ENCODE measurements at regions not wholly inside any gene's neighbourhood (a gene's known extent, or its start where the extent isn't known, plus 50 kb on each side); places are given as distances from the start of the nearest gene placed in this dataset.

DNA sequence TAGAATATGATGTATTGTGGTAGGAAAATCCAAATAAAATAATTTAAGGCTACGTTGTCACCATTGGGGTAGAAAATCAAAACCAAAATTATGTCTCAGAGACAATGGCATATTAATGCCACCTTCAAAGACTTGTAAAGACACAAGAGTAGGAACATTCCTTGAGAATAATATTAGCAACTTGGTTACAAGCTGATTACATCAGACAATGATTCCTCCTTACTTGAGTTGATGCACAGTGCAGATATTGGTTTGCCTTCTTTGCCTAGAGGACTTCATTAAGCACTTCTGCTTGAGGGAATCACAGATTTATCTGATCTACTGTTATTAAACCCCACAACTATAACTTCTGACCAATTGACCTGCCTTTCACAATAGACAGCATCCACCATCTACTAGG lies 500.2 kb downstream of the CDH9 start (continued):
- TF ChIP-seq NRF1 (conservative IDR thresholded peaks at IDR 0.05; ENCODE audit: low read depth, low read length), result no peak
- no peak for TF ChIP-seq ESRRA (IDR thresholded peaks at IDR 0.05; ENCODE audit: low read length)
- no peak for TF ChIP-seq SMC3 (IDR thresholded peaks at IDR 0.05; ENCODE audit: borderline replicate concordance, low read length)
- TF ChIP-seq EP300 (IDR thresholded peaks at IDR 0.05; ENCODE audit: borderline replicate concordance in 1 of 2, control insufficient read depth in 1 of 2, low read depth in 2 of 2, low read length in 2 of 2), result no peak
- TF ChIP-seq, protein P1, sequence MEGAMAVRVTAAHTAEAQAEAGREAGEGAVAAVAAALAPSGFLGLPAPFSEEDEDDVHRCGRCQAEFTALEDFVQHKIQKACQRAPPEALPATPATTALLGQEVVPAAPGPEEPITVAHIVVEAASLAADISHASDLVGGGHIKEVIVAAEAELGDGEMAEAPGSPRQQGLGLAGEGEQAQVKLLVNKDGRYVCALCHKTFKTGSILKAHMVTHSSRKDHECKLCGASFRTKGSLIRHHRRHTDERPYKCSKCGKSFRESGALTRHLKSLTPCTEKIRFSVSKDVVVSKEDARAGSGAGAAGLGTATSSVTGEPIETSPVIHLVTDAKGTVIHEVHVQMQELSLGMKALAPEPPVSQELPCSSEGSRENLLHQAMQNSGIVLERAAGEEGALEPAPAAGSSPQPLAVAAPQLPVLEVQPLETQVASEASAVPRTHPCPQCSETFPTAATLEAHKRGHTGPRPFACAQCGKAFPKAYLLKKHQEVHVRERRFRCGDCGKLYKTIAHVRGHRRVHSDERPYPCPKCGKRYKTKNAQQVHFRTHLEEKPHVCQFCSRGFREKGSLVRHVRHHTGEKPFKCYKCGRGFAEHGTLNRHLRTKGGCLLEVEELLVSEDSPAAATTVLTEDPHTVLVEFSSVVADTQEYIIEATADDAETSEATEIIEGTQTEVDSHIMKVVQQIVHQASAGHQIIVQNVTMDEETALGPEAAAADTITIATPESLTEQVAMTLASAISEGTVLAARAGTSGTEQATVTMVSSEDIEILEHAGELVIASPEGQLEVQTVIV (IDR thresholded peaks at IDR 0.05; ENCODE audit: borderline replicate concordance, partially characterized antibody), result no peak
- TF ChIP-seq, protein P2, sequence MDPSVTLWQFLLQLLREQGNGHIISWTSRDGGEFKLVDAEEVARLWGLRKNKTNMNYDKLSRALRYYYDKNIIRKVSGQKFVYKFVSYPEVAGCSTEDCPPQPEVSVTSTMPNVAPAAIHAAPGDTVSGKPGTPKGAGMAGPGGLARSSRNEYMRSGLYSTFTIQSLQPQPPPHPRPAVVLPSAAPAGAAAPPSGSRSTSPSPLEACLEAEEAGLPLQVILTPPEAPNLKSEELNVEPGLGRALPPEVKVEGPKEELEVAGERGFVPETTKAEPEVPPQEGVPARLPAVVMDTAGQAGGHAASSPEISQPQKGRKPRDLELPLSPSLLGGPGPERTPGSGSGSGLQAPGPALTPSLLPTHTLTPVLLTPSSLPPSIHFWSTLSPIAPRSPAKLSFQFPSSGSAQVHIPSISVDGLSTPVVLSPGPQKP (IDR thresholded peaks at IDR 0.05; ENCODE audit: low read depth, low read length), result no peak
- TF ChIP-seq SREBF1 (IDR thresholded peaks at IDR 0.05; ENCODE audit: low read length), result no peak
- no peak for TF ChIP-seq IKZF2 (IDR thresholded peaks at IDR 0.05)
- no peak for TF ChIP-seq RCOR1 (conservative IDR thresholded peaks at IDR 0.05; ENCODE audit: low read depth, low read length)
- TF ChIP-seq, protein P3, sequence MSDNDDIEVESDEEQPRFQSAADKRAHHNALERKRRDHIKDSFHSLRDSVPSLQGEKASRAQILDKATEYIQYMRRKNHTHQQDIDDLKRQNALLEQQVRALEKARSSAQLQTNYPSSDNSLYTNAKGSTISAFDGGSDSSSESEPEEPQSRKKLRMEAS (IDR thresholded peaks at IDR 0.05; ENCODE audit: low read depth, low read length), result no peak

DNA sequence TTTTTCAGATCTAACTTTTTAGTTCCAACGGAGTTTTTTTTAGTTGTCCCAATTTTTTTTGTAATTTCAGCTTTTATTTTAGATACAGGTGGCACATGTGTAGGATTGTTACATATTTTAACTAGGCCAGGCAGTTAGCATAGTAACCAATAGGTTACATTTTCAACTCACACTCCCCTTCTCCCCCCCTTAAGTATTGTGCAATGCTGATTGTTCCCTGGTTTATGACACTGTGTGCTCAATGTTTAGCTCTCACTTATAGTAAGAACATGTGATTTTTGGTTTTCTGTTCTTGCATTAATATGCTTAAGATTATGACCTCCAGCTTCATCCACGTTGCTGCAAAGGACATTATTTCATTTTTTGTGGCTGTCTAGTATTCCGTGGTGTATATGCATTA lies 503.2 kb downstream of the CDH9 start:
- POLR2A ChIA-PET, result no interaction called here
- no TSS peak for BruUV-seq (replicated peaks)
- TF ChIP-seq, protein P4, sequence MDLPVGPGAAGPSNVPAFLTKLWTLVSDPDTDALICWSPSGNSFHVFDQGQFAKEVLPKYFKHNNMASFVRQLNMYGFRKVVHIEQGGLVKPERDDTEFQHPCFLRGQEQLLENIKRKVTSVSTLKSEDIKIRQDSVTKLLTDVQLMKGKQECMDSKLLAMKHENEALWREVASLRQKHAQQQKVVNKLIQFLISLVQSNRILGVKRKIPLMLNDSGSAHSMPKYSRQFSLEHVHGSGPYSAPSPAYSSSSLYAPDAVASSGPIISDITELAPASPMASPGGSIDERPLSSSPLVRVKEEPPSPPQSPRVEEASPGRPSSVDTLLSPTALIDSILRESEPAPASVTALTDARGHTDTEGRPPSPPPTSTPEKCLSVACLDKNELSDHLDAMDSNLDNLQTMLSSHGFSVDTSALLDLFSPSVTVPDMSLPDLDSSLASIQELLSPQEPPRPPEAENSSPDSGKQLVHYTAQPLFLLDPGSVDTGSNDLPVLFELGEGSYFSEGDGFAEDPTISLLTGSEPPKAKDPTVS (IDR thresholded peaks at IDR 0.05; ENCODE audit: low read depth, low read length), result no peak
- TF ChIP-seq, protein P5, sequence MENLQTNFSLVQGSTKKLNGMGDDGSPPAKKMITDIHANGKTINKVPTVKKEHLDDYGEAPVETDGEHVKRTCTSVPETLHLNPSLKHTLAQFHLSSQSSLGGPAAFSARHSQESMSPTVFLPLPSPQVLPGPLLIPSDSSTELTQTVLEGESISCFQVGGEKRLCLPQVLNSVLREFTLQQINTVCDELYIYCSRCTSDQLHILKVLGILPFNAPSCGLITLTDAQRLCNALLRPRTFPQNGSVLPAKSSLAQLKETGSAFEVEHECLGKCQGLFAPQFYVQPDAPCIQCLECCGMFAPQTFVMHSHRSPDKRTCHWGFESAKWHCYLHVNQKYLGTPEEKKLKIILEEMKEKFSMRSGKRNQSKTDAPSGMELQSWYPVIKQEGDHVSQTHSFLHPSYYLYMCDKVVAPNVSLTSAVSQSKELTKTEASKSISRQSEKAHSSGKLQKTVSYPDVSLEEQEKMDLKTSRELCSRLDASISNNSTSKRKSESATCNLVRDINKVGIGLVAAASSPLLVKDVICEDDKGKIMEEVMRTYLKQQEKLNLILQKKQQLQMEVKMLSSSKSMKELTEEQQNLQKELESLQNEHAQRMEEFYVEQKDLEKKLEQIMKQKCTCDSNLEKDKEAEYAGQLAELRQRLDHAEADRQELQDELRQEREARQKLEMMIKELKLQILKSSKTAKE (IDR thresholded peaks at IDR 0.05; ENCODE audit: low read depth, poor library complexity, severe bottlenecking), result no peak
- TF ChIP-seq, protein P6, sequence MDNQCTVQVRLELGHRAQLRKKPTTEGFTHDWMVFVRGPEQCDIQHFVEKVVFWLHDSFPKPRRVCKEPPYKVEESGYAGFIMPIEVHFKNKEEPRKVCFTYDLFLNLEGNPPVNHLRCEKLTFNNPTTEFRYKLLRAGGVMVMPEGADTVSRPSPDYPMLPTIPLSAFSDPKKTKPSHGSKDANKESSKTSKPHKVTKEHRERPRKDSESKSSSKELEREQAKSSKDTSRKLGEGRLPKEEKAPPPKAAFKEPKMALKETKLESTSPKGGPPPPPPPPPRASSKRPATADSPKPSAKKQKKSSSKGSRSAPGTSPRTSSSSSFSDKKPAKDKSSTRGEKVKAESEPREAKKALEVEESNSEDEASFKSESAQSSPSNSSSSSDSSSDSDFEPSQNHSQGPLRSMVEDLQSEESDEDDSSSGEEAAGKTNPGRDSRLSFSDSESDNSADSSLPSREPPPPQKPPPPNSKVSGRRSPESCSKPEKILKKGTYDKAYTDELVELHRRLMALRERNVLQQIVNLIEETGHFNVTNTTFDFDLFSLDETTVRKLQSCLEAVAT (IDR thresholded peaks at IDR 0.05), result no peak
- no peak for TF ChIP-seq POLR2AphosphoS5 (IDR thresholded peaks at IDR 0.05; ENCODE audit: low read length)

More for the DNA sequence above, 503.2 kb downstream of the CDH9 start:
- Histone ChIP-seq H4K20me1 (ENCODE audit: control insufficient read depth, insufficient read depth) (no peaks in the 10 kb centered on the region), H2AFZ (ENCODE audit: control insufficient read depth, low read depth, low read length) (no peak overlapping the region), H3K36me3 (ENCODE audit: control insufficient read depth in 2 of 2, insufficient read depth in 2 of 2, low read length in 1 of 2) (no peaks in the 10 kb centered on the region), H3K79me2 (ENCODE audit: control insufficient read depth, insufficient read depth, low read length) (no peaks in the 10 kb centered on the region), H3K27me3 (replicated peaks in 1 of 2; ENCODE audit: control insufficient read depth in 2 of 2, insufficient read depth in 2 of 2, low read length in 1 of 2) (no peaks in the 10 kb centered on the region), H3K4me3 (no peak overlapping the region), H3K9me3 (replicated peaks; ENCODE audit: control insufficient read depth, insufficient read depth, low read length) (no peaks in the 10 kb centered on the region), H3K27ac (ENCODE audit: control insufficient read depth, insufficient read depth) (no peak overlapping the region), H3K9ac (ENCODE audit: control insufficient read depth, insufficient read depth, low read length) (no peak overlapping the region), H3K4me1 (ENCODE audit: control insufficient read depth, insufficient read depth, low read length) (no peaks in the 10 kb centered on the region), H3K4me2 (ENCODE audit: control insufficient read depth, insufficient read depth) (no peak overlapping the region)
- no peak for ATAC-seq
- CTCF ChIA-PET, result no interaction called here
- WGBS (ENCODE audit: insufficient coverage, insufficient replicate concordance, low lambda C conversion rate, missing lambda C conversion rate), result 5% methylated on average over 3 of the region's 3 CpGs
- FAIRE-seq, result no peak
- SMC1A ChIA-PET (ENCODE audit: uncharacterized antibody, unreplicated experiment), result interaction anchor here (0.6 kb wide), 1 partner anchor 588 kb away, joined by 3 read pairs; no protein-coding TSS in a partner anchor
- no peak for DNase-seq (ENCODE audit: low read depth, low spot score)
- RAD21 ChIA-PET (ENCODE audit: unreplicated experiment), result no interaction called here
- in situ Hi-C loops (cut with MboI), result no loop called here
- intact Hi-C loops (cut with micrococcal nuclease; ENCODE audit: unreplicated experiment), result no loop called here
